ENCODE measurements at regions not wholly inside any gene's neighbourhood (a gene's known extent, or its start where the extent isn't known, plus 50 kb on each side); places are given as distances from the start of the nearest gene placed in this dataset.

DNA sequence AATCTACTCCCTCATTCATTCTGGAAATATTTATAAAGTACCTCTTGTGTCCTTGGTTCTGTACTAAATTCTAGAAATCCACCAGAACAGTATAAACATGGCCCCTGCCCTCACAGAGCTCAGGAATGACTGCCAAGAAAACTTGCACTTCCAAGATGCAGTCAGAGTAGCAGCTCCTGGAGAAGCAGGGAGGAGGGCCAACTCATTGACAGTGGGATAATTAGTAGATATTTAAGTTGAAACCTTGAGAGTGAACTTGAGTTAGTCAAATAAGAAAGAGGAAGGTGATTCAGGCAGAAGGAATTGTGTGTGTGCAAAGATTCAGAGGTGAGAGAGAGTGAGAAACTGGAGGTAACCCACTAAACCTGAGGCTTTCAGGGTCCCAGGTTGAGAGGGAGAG lies 182.2 kb upstream of the INHBA start:
- H3K27me3 Mint-ChIP-seq: peaks cover 14% of the 10 kb centered on the region
- no peaks in the 10 kb centered on the region for H3K9me3 Mint-ChIP-seq
- ATAC-seq (replicated peaks): no peak
- H3K4me1 Mint-ChIP-seq: peaks cover 14% of the 10 kb centered on the region
- no peaks in the 10 kb centered on the region for H3K36me3 Mint-ChIP-seq (ENCODE audit: low read depth)
- no peak overlapping the region for H3K4me3 Mint-ChIP-seq
- no peak overlapping the region for H3K27ac Mint-ChIP-seq

DNA sequence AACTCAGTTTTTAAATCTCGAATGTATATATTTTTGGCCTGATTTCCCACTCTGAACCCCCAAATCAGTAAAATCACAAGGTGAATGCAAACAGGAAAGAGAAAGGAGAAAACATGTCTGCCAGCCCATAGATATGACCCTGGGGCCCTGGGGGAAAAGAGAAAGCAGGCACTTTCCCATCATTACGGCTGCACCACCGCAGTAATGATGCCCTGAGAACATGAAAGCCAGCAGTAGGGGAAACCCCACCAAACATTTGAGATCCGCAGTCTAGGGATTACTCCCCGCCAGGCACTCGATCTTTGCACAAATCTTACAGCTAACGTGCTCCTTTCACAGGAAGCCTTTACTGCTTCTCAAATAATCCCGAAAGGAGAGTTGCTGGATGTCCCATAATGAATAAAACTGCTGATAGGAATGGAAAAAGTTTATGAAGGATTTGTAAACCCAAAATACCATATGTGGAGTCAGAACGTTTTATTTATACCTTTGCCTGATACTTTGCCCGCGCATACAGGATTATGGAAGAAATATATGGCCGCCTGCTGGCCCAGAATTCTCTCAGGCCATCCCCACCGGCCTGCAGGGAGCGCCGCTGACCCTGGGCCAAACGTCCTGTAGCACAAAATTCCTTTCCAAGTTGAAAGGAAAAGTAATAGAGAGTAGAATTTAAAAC lies 180.0 kb upstream of the INHBA start:
- Mint-ChIP-seq H3K9me3 (no peaks in the 10 kb centered on the region), H3K36me3 (ENCODE audit: low read depth) (no peaks in the 10 kb centered on the region), H3K4me1 (peaks cover 14% of the 10 kb centered on the region), H3K27me3 (peaks cover 5% of the 10 kb centered on the region), H3K4me3 (peak overlapping the region; percentile 79), H3K27ac (peak overlapping the region; percentile 90)
- ATAC-seq (replicated peaks): peak; percentile 42

DNA sequence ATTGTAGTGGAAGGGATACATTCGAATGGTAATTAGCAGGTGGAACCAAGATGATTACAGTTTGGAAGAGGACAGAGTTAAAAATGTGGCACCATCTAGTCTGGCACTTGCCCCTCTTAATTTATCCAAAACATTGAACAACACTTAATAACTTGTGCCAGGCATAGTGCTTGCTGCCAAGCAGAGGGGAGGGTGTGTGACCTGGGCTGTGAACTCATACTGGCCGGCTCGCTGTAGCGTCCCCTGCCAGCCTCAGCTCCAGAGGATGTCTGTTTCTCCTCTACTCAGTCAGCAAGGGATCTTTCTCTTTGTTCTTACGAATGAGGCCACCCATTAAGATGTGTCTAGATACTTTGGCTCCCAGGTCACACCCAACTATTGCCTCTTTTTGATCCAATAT lies 179.4 kb upstream of the INHBA start:
- Mint-ChIP-seq H3K36me3 (ENCODE audit: low read depth) (no peaks in the 10 kb centered on the region), H3K4me1 (peaks cover 14% of the 10 kb centered on the region), H3K27me3 (peaks cover 2% of the 10 kb centered on the region), H3K9me3 (no peaks in the 10 kb centered on the region), H3K27ac (peak overlapping the region; percentile 90), H3K4me3 (peak overlapping the region; percentile 79)
- ATAC-seq (replicated peaks): no peak

DNA sequence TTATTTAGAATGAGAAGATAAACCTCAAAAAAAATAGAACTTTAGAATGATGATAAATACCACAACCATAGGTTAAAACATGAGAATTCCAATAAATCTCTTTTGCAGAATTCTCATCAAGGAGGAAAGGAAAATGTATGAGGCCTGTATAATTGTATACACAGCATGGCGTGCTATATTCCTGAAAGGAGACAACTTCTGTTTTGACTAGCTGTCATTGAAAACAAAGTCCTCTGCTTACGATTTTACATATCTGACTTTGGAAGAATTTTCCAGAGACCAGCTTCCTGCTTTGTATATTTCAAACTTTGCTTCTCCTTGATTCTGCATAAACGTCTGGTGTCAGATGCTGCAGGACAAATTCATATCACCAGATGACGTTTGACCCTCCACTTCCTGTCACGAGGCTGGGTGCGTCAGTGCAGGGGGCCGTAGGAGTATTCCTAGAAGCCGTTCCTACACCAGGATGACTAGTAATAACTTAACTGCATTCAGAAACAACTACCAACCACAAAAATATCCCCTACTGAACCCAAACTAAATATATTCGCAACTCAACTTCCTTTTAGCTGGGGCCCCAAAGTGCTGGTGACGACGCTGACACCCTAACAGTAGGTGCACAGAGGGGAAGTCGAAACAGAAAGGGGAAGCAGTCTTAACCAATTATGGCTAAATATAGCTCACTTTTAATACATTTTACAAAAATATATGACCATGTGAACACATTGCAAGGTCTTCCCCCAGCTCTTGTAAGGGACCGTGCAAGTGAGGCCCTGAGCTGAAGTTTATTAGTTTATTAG lies 178.6 kb upstream of the INHBA start:
- peak overlapping the region; percentile 79 for H3K4me3 Mint-ChIP-seq

DNA sequence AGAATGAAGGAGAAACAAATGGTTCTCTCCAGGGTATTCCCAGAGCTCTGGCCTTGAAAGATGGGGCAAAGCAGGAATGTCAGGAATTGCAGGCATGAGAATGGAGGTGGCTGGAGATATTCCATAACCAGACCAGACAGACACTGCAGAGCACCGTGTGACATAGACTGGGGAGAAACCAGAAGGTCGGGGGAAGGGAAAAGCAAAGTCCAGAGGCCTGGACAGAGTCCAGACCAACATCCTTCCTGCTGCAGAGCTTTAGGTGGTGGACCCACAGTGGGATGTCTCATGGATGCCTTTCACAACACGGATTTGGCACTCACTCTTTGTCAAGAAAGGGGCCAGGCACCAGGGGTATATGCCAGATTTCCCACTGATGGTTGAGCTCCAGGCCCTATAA lies 177.2 kb upstream of the INHBA start:
- peaks cover 14% of the 10 kb centered on the region for H3K4me1 Mint-ChIP-seq
- H3K36me3 Mint-ChIP-seq (ENCODE audit: low read depth): no peaks in the 10 kb centered on the region
- peak overlapping the region; percentile 18 for H3K27ac Mint-ChIP-seq
- H3K9me3 Mint-ChIP-seq: no peaks in the 10 kb centered on the region
- no peak overlapping the region for H3K4me3 Mint-ChIP-seq
- H3K27me3 Mint-ChIP-seq: peaks cover 11% of the 10 kb centered on the region
- no peak for ATAC-seq (replicated peaks)

More for the DNA sequence above, 178.6 kb upstream of the INHBA start:
- Mint-ChIP-seq H3K36me3 (ENCODE audit: low read depth) (no peaks in the 10 kb centered on the region), H3K4me1 (peaks cover 14% of the 10 kb centered on the region), H3K27me3 (peaks cover 4% of the 10 kb centered on the region), H3K27ac (peak overlapping the region; percentile 90), H3K9me3 (no peaks in the 10 kb centered on the region)
- ATAC-seq (replicated peaks): peak; percentile 93

DNA sequence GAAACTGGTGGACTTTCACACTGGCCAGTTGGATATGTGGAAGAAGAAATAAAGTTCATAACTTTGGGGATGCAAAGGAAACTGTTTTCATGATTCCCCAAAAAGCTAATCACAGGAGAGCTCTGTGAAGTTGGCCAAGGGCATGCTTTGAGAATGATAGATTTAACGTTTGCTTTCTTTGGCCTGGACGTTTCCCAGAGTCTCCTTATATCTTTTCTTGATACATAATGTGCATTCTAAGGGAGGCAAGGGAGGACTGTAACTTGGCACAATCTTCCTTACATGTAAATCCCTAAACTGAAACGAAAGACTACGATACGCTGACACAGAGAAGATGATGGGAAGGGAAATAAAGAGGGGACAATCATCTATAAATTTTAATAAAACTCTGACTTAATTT lies 176.5 kb upstream of the INHBA start:
- Mint-ChIP-seq H3K4me1 (peaks cover 14% of the 10 kb centered on the region), H3K27ac (no peak overlapping the region), H3K9me3 (no peaks in the 10 kb centered on the region), H3K4me3 (no peak overlapping the region), H3K27me3 (peaks cover 16% of the 10 kb centered on the region), H3K36me3 (ENCODE audit: low read depth) (no peaks in the 10 kb centered on the region)
- no peak for ATAC-seq (replicated peaks)

DNA sequence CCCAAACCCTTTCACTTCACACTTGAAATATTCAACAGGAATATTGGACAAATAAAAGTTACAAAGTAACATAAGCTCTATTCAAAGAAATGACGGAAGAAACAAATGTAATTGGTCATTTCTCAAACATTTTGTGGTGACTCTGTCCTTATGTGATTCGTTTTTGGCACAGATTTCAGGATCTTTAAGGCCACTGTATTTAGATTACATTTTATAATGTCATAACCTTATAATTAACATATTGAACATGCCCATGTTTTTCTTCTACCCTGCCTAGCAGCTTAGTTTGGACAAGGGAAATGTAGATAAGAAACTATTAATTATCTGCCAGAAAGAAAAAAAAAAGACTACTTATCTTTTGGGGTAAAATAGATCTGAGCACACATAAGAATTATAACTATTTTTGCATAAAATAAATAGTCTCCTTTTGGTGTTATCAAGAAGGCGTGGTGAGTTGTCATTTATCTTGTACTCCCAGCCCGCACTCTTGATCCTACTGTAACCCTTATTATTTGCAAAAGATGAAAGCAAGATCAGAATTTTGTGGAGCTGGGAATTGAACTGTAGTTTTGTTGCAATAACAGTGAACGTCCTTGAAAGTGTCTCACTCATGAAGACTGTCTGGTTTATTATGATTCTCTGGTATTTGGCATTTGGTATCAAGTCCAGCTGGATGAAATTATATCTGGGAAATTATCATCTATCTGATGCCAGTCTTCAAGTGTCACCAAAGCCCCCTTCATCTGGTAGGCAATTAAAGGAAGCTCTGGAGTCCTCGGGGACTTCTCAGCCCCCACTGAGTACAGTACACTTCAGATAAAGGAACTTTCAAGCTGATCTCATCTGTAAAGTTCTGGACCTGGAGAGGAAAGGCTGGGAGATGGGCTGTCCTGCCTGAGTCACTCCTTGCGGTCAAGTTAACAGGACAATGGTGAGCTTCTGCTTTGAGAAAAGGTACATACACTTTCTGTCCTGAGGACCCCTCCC lies 175.7 kb upstream of the INHBA start:
- Mint-ChIP-seq H3K9me3 (no peaks in the 10 kb centered on the region), H3K4me1 (peaks cover 14% of the 10 kb centered on the region), H3K4me3 (no peak overlapping the region), H3K27me3 (peaks cover 20% of the 10 kb centered on the region), H3K36me3 (ENCODE audit: low read depth) (no peaks in the 10 kb centered on the region), H3K27ac (no peak overlapping the region)
- no peak for ATAC-seq (replicated peaks)

DNA sequence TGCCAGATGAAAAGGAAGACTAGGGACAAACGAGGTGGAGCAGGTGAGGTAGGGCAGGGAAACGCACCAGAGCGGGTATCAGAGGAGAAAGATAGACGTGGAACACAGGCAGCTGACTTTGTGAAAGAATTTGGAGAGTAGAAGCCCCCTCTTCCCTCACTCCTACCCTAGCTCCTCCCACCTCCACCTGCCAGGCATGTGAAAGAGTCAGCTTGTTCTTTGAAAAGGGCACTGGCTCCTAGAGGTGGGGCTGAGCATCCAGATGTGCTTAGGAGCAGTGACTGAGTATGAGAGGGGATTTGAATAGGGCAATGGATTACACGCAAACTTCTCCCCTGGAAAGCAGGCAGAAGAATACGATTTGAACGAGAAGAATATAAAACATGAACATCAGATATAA lies 174.2 kb upstream of the INHBA start:
- Mint-ChIP-seq H3K27ac (no peak overlapping the region), H3K36me3 (ENCODE audit: low read depth) (no peaks in the 10 kb centered on the region), H3K4me1 (peaks cover 3% of the 10 kb centered on the region), H3K27me3 (peaks cover 27% of the 10 kb centered on the region), H3K9me3 (no peaks in the 10 kb centered on the region), H3K4me3 (no peak overlapping the region)
- no peak for ATAC-seq (replicated peaks)

DNA sequence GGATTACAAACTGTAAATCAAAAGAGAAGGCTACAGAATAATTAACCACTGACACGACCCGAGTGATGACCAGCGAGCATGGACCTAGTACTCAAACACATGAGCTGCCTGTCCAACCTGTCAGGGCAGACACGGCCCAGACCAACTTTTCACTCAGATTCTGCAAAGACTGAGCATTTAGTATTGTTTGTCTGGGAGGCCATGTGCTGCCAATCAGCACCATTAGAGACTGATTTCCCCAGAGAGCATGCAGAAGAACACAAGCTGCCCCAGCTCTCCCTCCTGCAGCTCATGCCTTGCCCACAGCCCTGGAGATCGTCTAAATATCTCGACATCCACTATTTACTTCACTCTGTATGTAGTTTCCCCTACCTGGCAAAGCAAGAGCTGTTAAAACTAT lies 172.6 kb upstream of the INHBA start:
- H3K9me3 Mint-ChIP-seq: no peaks in the 10 kb centered on the region
- peaks cover 30% of the 10 kb centered on the region for H3K27me3 Mint-ChIP-seq
- no peaks in the 10 kb centered on the region for H3K4me1 Mint-ChIP-seq
- no peak overlapping the region for H3K4me3 Mint-ChIP-seq
- H3K36me3 Mint-ChIP-seq (ENCODE audit: low read depth): no peaks in the 10 kb centered on the region
- H3K27ac Mint-ChIP-seq: no peak overlapping the region
- no peak for ATAC-seq (replicated peaks)

DNA sequence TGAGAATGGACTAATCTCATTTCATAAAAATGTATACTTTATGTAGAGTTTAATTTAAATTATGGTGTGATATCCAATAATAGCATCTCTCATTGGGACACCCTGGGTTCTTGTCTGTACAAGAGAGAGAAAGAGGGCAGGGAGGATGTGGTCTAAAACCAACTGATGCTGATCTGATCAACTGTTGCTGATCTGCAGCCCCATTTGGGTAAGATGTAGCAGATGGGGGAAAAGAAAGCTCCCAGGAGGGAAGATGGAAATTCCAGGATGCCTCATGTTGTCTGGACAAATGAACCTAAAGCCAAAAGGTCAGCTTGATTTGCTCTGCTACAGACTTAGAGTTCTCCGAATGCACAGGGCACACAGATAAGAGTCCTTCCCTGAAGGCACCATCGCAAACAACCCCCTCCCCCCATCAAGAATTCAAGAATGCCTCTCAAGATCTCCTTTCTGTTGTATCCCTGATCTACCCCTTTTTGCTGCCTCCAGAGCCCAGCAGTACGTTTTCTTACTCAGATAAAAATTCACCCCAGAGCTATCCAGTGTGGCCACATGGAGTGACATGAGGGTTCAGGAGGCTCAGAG lies 171.4 kb upstream of the INHBA start:
- H3K27ac Mint-ChIP-seq: no peak overlapping the region
- no peaks in the 10 kb centered on the region for H3K36me3 Mint-ChIP-seq (ENCODE audit: low read depth)
- H3K9me3 Mint-ChIP-seq: no peaks in the 10 kb centered on the region
- H3K4me3 Mint-ChIP-seq: no peak overlapping the region
- H3K4me1 Mint-ChIP-seq: no peaks in the 10 kb centered on the region
- no peak for ATAC-seq (replicated peaks)
- peaks cover 30% of the 10 kb centered on the region for H3K27me3 Mint-ChIP-seq

DNA sequence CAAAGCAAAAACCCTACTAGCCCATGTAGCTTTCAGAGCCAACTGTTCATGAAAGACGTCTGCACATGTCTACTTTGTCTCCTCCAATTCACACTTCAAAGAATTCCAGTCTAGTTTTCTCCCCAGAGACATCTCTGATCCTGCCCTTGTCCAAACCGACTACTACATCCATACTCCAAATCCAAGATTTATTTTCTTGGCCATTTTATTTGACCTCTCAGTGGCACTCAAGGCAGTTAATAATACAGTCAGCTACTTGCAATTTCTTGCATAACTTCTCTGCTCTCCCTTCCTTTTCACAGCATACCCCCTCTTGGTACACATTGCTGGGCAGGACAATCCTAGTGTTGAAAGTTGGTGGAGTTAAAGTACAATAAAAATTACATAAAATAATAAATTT lies 170.9 kb upstream of the INHBA start:
- Mint-ChIP-seq H3K4me3 (no peak overlapping the region), H3K4me1 (no peaks in the 10 kb centered on the region), H3K9me3 (no peaks in the 10 kb centered on the region), H3K27me3 (peaks cover 30% of the 10 kb centered on the region), H3K27ac (no peak overlapping the region), H3K36me3 (ENCODE audit: low read depth) (no peaks in the 10 kb centered on the region)
- no peak for ATAC-seq (replicated peaks)

DNA sequence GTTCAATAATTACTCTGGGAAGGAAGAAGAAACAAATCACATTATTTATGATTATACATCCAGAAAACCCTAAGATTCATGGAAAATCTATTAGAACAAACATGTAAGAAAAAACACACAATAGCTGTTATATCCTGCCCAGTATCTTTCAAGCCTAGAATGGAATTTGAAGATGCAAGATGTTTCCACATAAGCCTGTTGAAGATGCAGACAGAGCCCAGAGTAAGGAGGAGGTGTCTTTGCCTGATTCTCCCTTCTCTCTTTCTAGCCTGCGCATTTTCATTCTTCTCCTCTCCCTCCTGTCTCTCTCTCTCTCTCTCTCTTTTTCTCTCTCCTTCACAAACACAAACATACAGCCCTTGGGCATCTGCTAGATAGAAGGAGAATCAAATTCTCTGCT lies 170.1 kb upstream of the INHBA start:
- ATAC-seq (replicated peaks): no peak
- Mint-ChIP-seq H3K4me3 (no peak overlapping the region), H3K4me1 (no peaks in the 10 kb centered on the region), H3K27me3 (peaks cover 30% of the 10 kb centered on the region), H3K36me3 (ENCODE audit: low read depth) (no peaks in the 10 kb centered on the region), H3K9me3 (no peaks in the 10 kb centered on the region), H3K27ac (no peak overlapping the region)

DNA sequence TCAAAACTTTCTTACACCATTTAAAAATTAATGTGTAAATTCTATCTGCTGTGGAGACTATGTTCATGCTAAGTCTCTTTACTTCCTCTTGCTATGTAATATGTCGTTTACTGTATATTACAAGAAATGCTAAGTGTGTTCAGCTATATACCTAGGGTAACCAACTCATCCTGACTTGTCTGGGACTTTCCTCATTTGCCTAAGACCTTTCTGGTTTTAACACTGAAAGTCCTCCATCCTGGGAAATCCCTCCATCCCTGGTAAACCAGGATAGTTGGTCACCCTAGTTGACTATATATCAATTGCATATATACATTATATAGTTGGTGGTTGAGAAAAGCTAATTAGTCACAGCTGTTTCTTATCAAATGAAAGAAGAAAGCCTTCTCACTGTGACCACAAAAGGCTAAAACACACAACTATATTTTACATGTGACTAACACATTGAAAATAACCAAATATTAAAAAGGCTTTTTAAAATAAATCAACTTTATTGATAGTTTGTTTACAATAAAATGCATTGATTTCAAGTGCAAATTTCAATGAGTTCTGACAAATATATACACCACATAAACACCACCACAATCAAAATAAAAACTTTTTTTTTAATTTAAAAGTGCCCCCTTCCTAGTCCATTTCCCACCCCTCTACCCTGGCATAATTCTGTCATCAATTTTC lies 167.7 kb upstream of the INHBA start:
- Mint-ChIP-seq H3K27ac (no peak overlapping the region), H3K27me3 (peaks cover 31% of the 10 kb centered on the region), H3K36me3 (ENCODE audit: low read depth) (no peaks in the 10 kb centered on the region), H3K9me3 (no peaks in the 10 kb centered on the region), H3K4me3 (peak overlapping the region; percentile 13), H3K4me1 (no peaks in the 10 kb centered on the region)
- ATAC-seq (replicated peaks): peak; percentile 88

DNA sequence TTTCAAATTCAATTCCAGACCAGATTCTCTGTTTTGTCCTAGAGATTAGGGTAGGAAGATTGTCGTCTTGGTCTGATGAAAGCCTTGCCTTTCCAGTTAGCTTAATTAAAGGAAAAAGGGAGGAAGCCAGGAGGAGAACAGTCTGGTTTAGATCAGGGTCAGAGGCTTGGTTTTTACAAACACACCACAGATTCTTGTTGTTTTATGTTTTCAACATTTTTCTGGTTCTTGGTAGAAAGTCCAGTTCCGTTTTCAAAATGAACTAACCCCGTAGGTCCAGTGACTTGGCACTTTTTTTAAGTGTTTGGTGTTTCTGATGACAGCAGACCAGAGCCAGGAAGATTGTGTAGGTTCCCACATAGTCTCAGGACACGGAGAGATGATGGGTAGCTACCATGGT lies 167.1 kb upstream of the INHBA start:
- H3K36me3 Mint-ChIP-seq (ENCODE audit: low read depth): no peaks in the 10 kb centered on the region
- H3K9me3 Mint-ChIP-seq: no peaks in the 10 kb centered on the region
- H3K27ac Mint-ChIP-seq: no peak overlapping the region
- no peaks in the 10 kb centered on the region for H3K4me1 Mint-ChIP-seq
- ATAC-seq (replicated peaks): peak; percentile 20
- H3K27me3 Mint-ChIP-seq: peaks cover 29% of the 10 kb centered on the region
- peak overlapping the region; percentile 13 for H3K4me3 Mint-ChIP-seq

All from activated T-helper 17 cell treated with anti-CD3 and anti-CD28 coated beads, Interleukin-2, amount 50 U/mL, for 72 hours (primary cell).